WI38 (cell line): ENCODE measurements at regions not wholly inside any gene's neighbourhood (a gene's known extent, or its start where the extent isn't known, plus 50 kb on each side); places are given as distances from the start of the nearest gene placed in this dataset.

ENCODE experiments used
- H3K4me3 ChIP-seq: 2 replicates; pipeline ENCODE4 v1.5.1; 2011; ENCODE audit warnings: low read depth, mild to moderate bottlenecking, control low read depth, low read length
- CTCF ChIP-seq: IDR thresholded peaks from 2 replicates; pipeline ENCODE4 v1.5.1; 2012; ENCODE audit warnings: low read depth, mild to moderate bottlenecking, control low read depth, low read length

GRCh38 chr2:176699644-176700043, 430.4 kb downstream of the MTX2 start:
- no peak for TF ChIP-seq CTCF
- no peak overlapping the region for H3K4me3 ChIP-seq

GRCh38 chr2:176702131-176702530, 432.9 kb downstream of the MTX2 start:
- no peak overlapping the region for H3K4me3 ChIP-seq
- no peak for TF ChIP-seq CTCF

- H3K4me3 ChIP-seq = no peak overlapping the region
- no peak for TF ChIP-seq CTCF
These were observed 435.1 kb downstream of the MTX2 start for GRCh38 chr2:176704282-176704858.

- TF ChIP-seq CTCF = no peak
- no peak overlapping the region for H3K4me3 ChIP-seq
These were observed 440.1 kb downstream of the MTX2 start for GRCh38 chr2:176709149-176709951.

GRCh38 chr2:176709991-176710390, 440.7 kb downstream of the MTX2 start:
- H3K4me3 ChIP-seq = no peak overlapping the region
- TF ChIP-seq CTCF = no peak

- no peak overlapping the region for H3K4me3 ChIP-seq
- TF ChIP-seq CTCF = no peak
These were observed 441.5 kb downstream of the MTX2 start for GRCh38 chr2:176710657-176711186.

- no peak overlapping the region for H3K4me3 ChIP-seq
- TF ChIP-seq CTCF = no peak
These were observed 456.8 kb downstream of the MTX2 start for GRCh38 chr2:176725873-176726645.
